CD4-positive, alpha-beta T cell treated with Interleukin-12 subunit alpha and Interleukin-12 subunit beta, for 1 hour (primary cell): ENCODE measurements at regions not wholly inside any gene's neighbourhood (a gene's known extent, or its start where the extent isn't known, plus 50 kb on each side); places are given as distances from the start of the nearest gene placed in this dataset.

Experiments used
- DNase-seq: peaks from one replicate; pipeline ENCODE4 v3.0.0-alpha.2; 2020

- DNase-seq: no peak
Observed at GRCh38 chr9:82161876-82162275, 173.3 kb downstream of the SPATA31D1 start.

GRCh38 chr9:82164159-82164558 lies 175.6 kb downstream of the SPATA31D1 start:
- no peak for DNase-seq

- DNase-seq: no peak
Observed at GRCh38 chr9:82167296-82167695, 178.7 kb downstream of the SPATA31D1 start.

- DNase-seq: no peak
Observed at GRCh38 chr9:82168585-82168984, 180.0 kb downstream of the SPATA31D1 start.

- no peak for DNase-seq
Observed at GRCh38 chr9:82170866-82171265, 182.3 kb downstream of the SPATA31D1 start.

GRCh38 chr9:82171271-82171670 lies 182.7 kb downstream of the SPATA31D1 start:
- no peak for DNase-seq

- no peak for DNase-seq
Observed at GRCh38 chr9:82180711-82181110, 192.1 kb downstream of the SPATA31D1 start.

- no peak for DNase-seq
Observed at GRCh38 chr9:82183181-82183860, 194.7 kb downstream of the SPATA31D1 start.

GRCh38 chr9:82184524-82184923 lies 196.0 kb downstream of the SPATA31D1 start:
- no peak for DNase-seq

GRCh38 chr9:82188817-82189216 lies 200.2 kb downstream of the SPATA31D1 start:
- DNase-seq: no peak

- no peak for DNase-seq
Observed at GRCh38 chr9:82191082-82191770, 202.7 kb downstream of the SPATA31D1 start.

- DNase-seq: no peak
Observed at GRCh38 chr9:82192211-82192610, 203.6 kb downstream of the SPATA31D1 start.

- no peak for DNase-seq
Observed at GRCh38 chr9:82196622-82197441, 208.3 kb downstream of the SPATA31D1 start.

- no peak for DNase-seq
Observed at GRCh38 chr9:82201196-82201595, 212.6 kb downstream of the SPATA31D1 start.

- no peak for DNase-seq
Observed at GRCh38 chr9:82202808-82203207, 214.2 kb downstream of the SPATA31D1 start.

- DNase-seq: no peak
Observed at GRCh38 chr9:82206490-82206889, 217.9 kb downstream of the SPATA31D1 start.

- no peak for DNase-seq
Observed at GRCh38 chr9:82206946-82207345, 218.4 kb downstream of the SPATA31D1 start.

GRCh38 chr9:82208741-82209450 lies 220.3 kb downstream of the SPATA31D1 start:
- DNase-seq: no peak

- no peak for DNase-seq
Observed at GRCh38 chr9:82209797-82210470, 221.4 kb downstream of the SPATA31D1 start.

- DNase-seq: no peak
Observed at GRCh38 chr9:82212885-82213284, 224.3 kb downstream of the SPATA31D1 start.

- no peak for DNase-seq
Observed at GRCh38 chr9:82216435-82216834, 227.9 kb downstream of the SPATA31D1 start.

- DNase-seq: no peak
Observed at GRCh38 chr9:82223442-82223841, 234.9 kb downstream of the SPATA31D1 start.

GRCh38 chr9:82231411-82231810 lies 242.8 kb downstream of the SPATA31D1 start:
- no peak for DNase-seq
